Ectodermal cell (in vitro differentiated cells): ENCODE measurements at regions not wholly inside any gene's neighbourhood (a gene's known extent, or its start where the extent isn't known, plus 50 kb on each side); places are given as distances from the start of the nearest gene placed in this dataset.

ENCODE experiments used
- H3K27ac ChIP-seq: 2 replicates; pipeline ENCODE4 v1.7.0; 2013; ENCODE audit warnings: mild to moderate bottlenecking, low read depth, low read length; ENCODE audit not compliant: insufficient read depth, poor library complexity, severe bottlenecking
- H3K27me3 ChIP-seq: 2 replicates; pipeline ENCODE4 v1.7.0; 2013; ENCODE audit warnings: mild to moderate bottlenecking, low read length; ENCODE audit not compliant: insufficient read depth, control insufficient read depth, poor library complexity, severe bottlenecking
- H3K36me3 ChIP-seq: one replicate; pipeline ENCODE4 v1.7.0; 2013; ENCODE audit warnings: low read length; ENCODE audit not compliant: control insufficient read depth, insufficient read depth
- H3K4me1 ChIP-seq: one replicate; pipeline ENCODE4 v1.7.0; 2013; ENCODE audit warnings: low read length; ENCODE audit not compliant: control insufficient read depth, insufficient read depth
- H3K4me3 ChIP-seq: 2 replicates; pipeline ENCODE4 v1.7.0; 2013; ENCODE audit warnings: low read depth, low read length, control low read depth; ENCODE audit not compliant: insufficient read depth
- H3K9me3 ChIP-seq: 2 replicates; pipeline ENCODE4 v1.7.0; 2013; ENCODE audit warnings: mild to moderate bottlenecking, low read length, moderate library complexity; ENCODE audit not compliant: control insufficient read depth
- WGBS, 2 experiments: methylation state at CpG; one replicate each; pipeline ENCODE4 v1.1.7; 2013; ENCODE audit warnings: missing lambda C conversion rate in 2 of 2; 5-methylcytosine and 5-hydroxymethylcytosine counted together

GRCh38 chr2:8547284-8548064 lies 134.4 kb upstream of the ID2 start:
- 94 to 96% methylated on average over 20 of the region's 20 CpGs for WGBS, 2 experiments
- H3K27me3 ChIP-seq = no peaks in the 10 kb centered on the region
- H3K27ac ChIP-seq = no peak overlapping the region
- no peaks in the 10 kb centered on the region for H3K4me1 ChIP-seq
- H3K4me3 ChIP-seq = no peak overlapping the region
- no peaks in the 10 kb centered on the region for H3K36me3 ChIP-seq
- H3K9me3 ChIP-seq = no peaks in the 10 kb centered on the region

GRCh38 chr2:8548065-8548618 lies 133.7 kb upstream of the ID2 start:
- Histone ChIP-seq H3K4me3 (no peak overlapping the region), H3K36me3 (no peaks in the 10 kb centered on the region), H3K27ac (no peak overlapping the region), H3K4me1 (no peaks in the 10 kb centered on the region), H3K9me3 (no peaks in the 10 kb centered on the region), H3K27me3 (no peaks in the 10 kb centered on the region)
- 84 to 94% methylated on average over 9 of the region's 9 CpGs for WGBS, 2 experiments

GRCh38 chr2:8548619-8549150 lies 133.2 kb upstream of the ID2 start:
- H3K36me3 ChIP-seq = no peaks in the 10 kb centered on the region
- H3K4me3 ChIP-seq = no peak overlapping the region
- H3K4me1 ChIP-seq = no peaks in the 10 kb centered on the region
- no peaks in the 10 kb centered on the region for H3K9me3 ChIP-seq
- H3K27ac ChIP-seq = no peak overlapping the region
- 91 to 96% methylated on average over 6 of the region's 6 CpGs for WGBS, 2 experiments
- H3K27me3 ChIP-seq = no peaks in the 10 kb centered on the region

- Histone ChIP-seq H3K9me3 (no peaks in the 10 kb centered on the region), H3K27ac (no peak overlapping the region), H3K27me3 (no peaks in the 10 kb centered on the region), H3K4me3 (no peak overlapping the region), H3K4me1 (no peaks in the 10 kb centered on the region), H3K36me3 (no peaks in the 10 kb centered on the region)
- 87% methylated on average over 11 of the region's 11 CpGs for WGBS, 2 experiments
Measured at GRCh38 chr2:8549273-8549922, 132.5 kb upstream of the ID2 start.

- no peaks in the 10 kb centered on the region for H3K36me3 ChIP-seq
- no peaks in the 10 kb centered on the region for H3K4me1 ChIP-seq
- 89 to 95% methylated on average over 4 of the region's 4 CpGs for WGBS, 2 experiments
- no peaks in the 10 kb centered on the region for H3K27me3 ChIP-seq
- no peaks in the 10 kb centered on the region for H3K9me3 ChIP-seq
- H3K27ac ChIP-seq = no peak overlapping the region
- H3K4me3 ChIP-seq = no peak overlapping the region
Measured at GRCh38 chr2:8549942-8550341, 131.9 kb upstream of the ID2 start.

- Histone ChIP-seq H3K36me3 (no peaks in the 10 kb centered on the region), H3K9me3 (no peaks in the 10 kb centered on the region), H3K27ac (no peak overlapping the region), H3K4me1 (no peaks in the 10 kb centered on the region), H3K4me3 (no peak overlapping the region), H3K27me3 (no peaks in the 10 kb centered on the region)
- 90 to 91% methylated on average over 10 of the region's 10 CpGs for WGBS, 2 experiments
Measured at GRCh38 chr2:8550481-8550880, 131.4 kb upstream of the ID2 start.

GRCh38 chr2:8550937-8551621 lies 130.8 kb upstream of the ID2 start:
- no peak overlapping the region for H3K27ac ChIP-seq
- H3K36me3 ChIP-seq = no peaks in the 10 kb centered on the region
- no peak overlapping the region for H3K4me3 ChIP-seq
- 86 to 89% methylated on average over 14 of the region's 14 CpGs for WGBS, 2 experiments
- H3K27me3 ChIP-seq = no peaks in the 10 kb centered on the region
- no peaks in the 10 kb centered on the region for H3K9me3 ChIP-seq
- no peaks in the 10 kb centered on the region for H3K4me1 ChIP-seq

- H3K9me3 ChIP-seq = no peaks in the 10 kb centered on the region
- H3K4me1 ChIP-seq = no peaks in the 10 kb centered on the region
- no peak overlapping the region for H3K4me3 ChIP-seq
- 86 to 89% methylated on average over 8 of the region's 8 CpGs for WGBS, 2 experiments
- H3K27ac ChIP-seq = no peak overlapping the region
- H3K27me3 ChIP-seq = no peaks in the 10 kb centered on the region
- H3K36me3 ChIP-seq = no peaks in the 10 kb centered on the region
Measured at GRCh38 chr2:8551622-8552074, 130.2 kb upstream of the ID2 start.

- H3K36me3 ChIP-seq = no peaks in the 10 kb centered on the region
- no peaks in the 10 kb centered on the region for H3K4me1 ChIP-seq
- WGBS, 2 experiments = 91 to 92% methylated on average over 17 of the region's 17 CpGs
- no peak overlapping the region for H3K4me3 ChIP-seq
- no peak overlapping the region for H3K27ac ChIP-seq
- H3K27me3 ChIP-seq = no peaks in the 10 kb centered on the region
- H3K9me3 ChIP-seq = no peaks in the 10 kb centered on the region
Measured at GRCh38 chr2:8552293-8552801, 129.5 kb upstream of the ID2 start.
